ENCODE measurements at regions not wholly inside any gene's neighbourhood (a gene's known extent, or its start where the extent isn't known, plus 50 kb on each side); places are given as distances from the start of the nearest gene placed in this dataset.

DNA sequence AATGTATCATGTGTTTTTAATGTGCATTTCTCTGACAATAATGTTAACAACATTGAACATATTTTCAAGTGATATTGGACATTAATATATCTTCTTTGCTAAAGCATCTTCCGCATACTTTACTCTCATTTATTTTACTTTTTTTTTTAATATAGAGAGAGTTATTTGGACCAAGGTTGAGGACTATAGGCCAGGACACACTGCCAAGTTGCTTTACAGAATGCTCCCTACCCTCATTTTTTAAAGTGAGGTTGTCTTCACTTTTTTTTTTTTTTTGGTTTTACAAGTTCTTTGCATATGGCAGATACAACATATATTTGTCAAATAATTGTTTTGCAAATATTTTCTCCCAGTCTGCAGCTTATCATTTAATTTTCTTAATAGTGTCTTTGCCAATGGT lies 201.8 kb downstream of the OSR1 start:
- Histone ChIP-seq H3K4me1 (ENCODE audit: control insufficient read depth, extremely low read depth, insufficient read depth, low read length) (no peaks in the 10 kb centered on the region), H3K9ac (replicated peaks; ENCODE audit: extremely low read depth, insufficient read depth, low read length) (no peak overlapping the region), H3K9me3 (replicated peaks; ENCODE audit: control insufficient read depth, insufficient read depth, low read length) (no peaks in the 10 kb centered on the region), H3K9me1 (replicated peaks; ENCODE audit: control insufficient read depth, extremely low read depth, insufficient read depth, low read length) (no peaks in the 10 kb centered on the region), H3K4me2 (ENCODE audit: insufficient read depth, low read length) (no peak overlapping the region), H3K79me2 (ENCODE audit: control insufficient read depth, insufficient read depth, low read length) (no peaks in the 10 kb centered on the region), H3K36me3 (ENCODE audit: control insufficient read depth in 2 of 2, extremely low read depth in 1 of 2, insufficient read depth in 2 of 2, low read length in 2 of 2) (no peaks in the 10 kb centered on the region), H4K20me1 (replicated peaks; ENCODE audit: control insufficient read depth, extremely low read depth, insufficient read depth, low read length) (no peaks in the 10 kb centered on the region), H3K27ac (ENCODE audit: insufficient read depth, low read depth, low read length) (no peak overlapping the region), H3K4me3 (replicated peaks in 1 of 3; ENCODE audit: insufficient read depth in 1 of 3, low read depth in 1 of 3, low read length in 3 of 3) (no peak overlapping the region), H2AFZ (ENCODE audit: low read depth, low read length) (no peak overlapping the region), H3K27me3 (ENCODE audit: control insufficient read depth in 2 of 2, insufficient read depth in 2 of 2, low read length in 2 of 2) (no peaks in the 10 kb centered on the region)
- no peak for FAIRE-seq
- DNase-seq (ENCODE audit: low read depth, low spot score): no peak
- dilution Hi-C loops (cut with MboI; ENCODE audit: extremely low pct_ligation_motif_present, low sequenced_read_pairs): no loop called here
- intact Hi-C loops (cut with micrococcal nuclease): no loop called here
- CTCF ChIA-PET: no interaction called here
- no TSS peak for BruUV-seq (replicated peaks)
- TF ChIP-seq CTCF (IDR thresholded peaks at IDR 0.05; ENCODE audit: extremely low read depth in 1 of 2, insufficient read depth in 1 of 2, low read depth in 1 of 2, low read length in 2 of 2): no peak
- no peak for TF ChIP-seq EZH2 (IDR thresholded peaks at IDR 0.05; ENCODE audit: borderline replicate concordance, low read depth, low read length, severe bottlenecking)
- POLR2A ChIA-PET: no interaction called here

DNA sequence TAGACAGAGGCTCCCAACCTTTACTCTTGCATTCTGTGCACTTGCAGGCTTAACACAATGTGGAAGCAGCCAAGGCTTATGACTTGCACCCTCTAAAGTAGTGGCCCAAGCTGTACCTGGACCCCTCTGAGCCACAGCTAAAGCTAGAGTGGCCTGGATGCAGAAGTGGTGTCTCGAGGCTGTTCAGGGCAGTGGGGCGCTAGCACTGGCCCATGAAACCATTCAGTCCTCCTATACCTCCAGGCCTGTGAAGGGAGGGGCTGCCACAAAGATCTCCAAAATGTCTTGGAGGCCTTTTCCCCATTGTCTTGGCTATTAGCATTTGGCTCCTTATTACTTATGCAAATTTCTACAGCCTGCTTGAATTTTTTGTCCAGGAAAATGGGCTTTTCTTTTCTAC lies 207.7 kb downstream of the OSR1 start:
- DNase-seq (ENCODE audit: low read depth, low spot score) (no peak), FAIRE-seq (no peak)
- Histone ChIP-seq H2AFZ (ENCODE audit: low read depth, low read length) (no peak overlapping the region), H3K27ac (ENCODE audit: insufficient read depth, low read depth, low read length) (no peak overlapping the region), H3K4me3 (replicated peaks in 1 of 3; ENCODE audit: insufficient read depth in 1 of 3, low read depth in 1 of 3, low read length in 3 of 3) (no peak overlapping the region), H3K4me2 (ENCODE audit: insufficient read depth, low read length) (no peak overlapping the region), H3K9me3 (replicated peaks; ENCODE audit: control insufficient read depth, insufficient read depth, low read length) (no peaks in the 10 kb centered on the region), H3K79me2 (ENCODE audit: control insufficient read depth, insufficient read depth, low read length) (no peaks in the 10 kb centered on the region), H3K4me1 (ENCODE audit: control insufficient read depth, extremely low read depth, insufficient read depth, low read length) (no peaks in the 10 kb centered on the region), H3K36me3 (ENCODE audit: control insufficient read depth in 2 of 2, extremely low read depth in 1 of 2, insufficient read depth in 2 of 2, low read length in 2 of 2) (no peaks in the 10 kb centered on the region), H3K27me3 (ENCODE audit: control insufficient read depth in 2 of 2, insufficient read depth in 2 of 2, low read length in 2 of 2) (no peaks in the 10 kb centered on the region), H4K20me1 (replicated peaks; ENCODE audit: control insufficient read depth, extremely low read depth, insufficient read depth, low read length) (no peaks in the 10 kb centered on the region), H3K9me1 (replicated peaks; ENCODE audit: control insufficient read depth, extremely low read depth, insufficient read depth, low read length) (no peaks in the 10 kb centered on the region), H3K9ac (replicated peaks; ENCODE audit: extremely low read depth, insufficient read depth, low read length) (no peak overlapping the region)
- POLR2A ChIA-PET: no interaction called here
- BruUV-seq (replicated peaks): no TSS peak
- intact Hi-C loops (cut with micrococcal nuclease): no loop called here
- TF ChIP-seq POLR2A (IDR thresholded peaks at IDR 0.05; ENCODE audit: low read depth, low read length) (no peak), JUN (IDR thresholded peaks at IDR 0.05; ENCODE audit: borderline replicate concordance, insufficient read depth, insufficient read length, low read depth) (no peak), FOS (IDR thresholded peaks at IDR 0.05; ENCODE audit: borderline replicate concordance, insufficient read depth, low read length) (no peak), MYC (IDR thresholded peaks at IDR 0.05; ENCODE audit: low read depth, low read length) (no peak), EZH2 (IDR thresholded peaks at IDR 0.05; ENCODE audit: borderline replicate concordance, low read depth, low read length, severe bottlenecking) (no peak), CTCF (IDR thresholded peaks at IDR 0.05; ENCODE audit: extremely low read depth in 1 of 2, insufficient read depth in 1 of 2, low read depth in 1 of 2, low read length in 2 of 2) (no peak), POLR2AphosphoS5 (IDR thresholded peaks at IDR 0.05; ENCODE audit: insufficient read depth, low read depth, low read length) (no peak)
- TF ChIP-seq, protein P1, sequence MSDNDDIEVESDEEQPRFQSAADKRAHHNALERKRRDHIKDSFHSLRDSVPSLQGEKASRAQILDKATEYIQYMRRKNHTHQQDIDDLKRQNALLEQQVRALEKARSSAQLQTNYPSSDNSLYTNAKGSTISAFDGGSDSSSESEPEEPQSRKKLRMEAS (IDR thresholded peaks at IDR 0.05; ENCODE audit: insufficient read depth, insufficient read length): no peak
- CTCF ChIA-PET: no interaction called here
- dilution Hi-C loops (cut with MboI; ENCODE audit: extremely low pct_ligation_motif_present, low sequenced_read_pairs): no loop called here

Data from endothelial cell of umbilical vein (primary cell).